ENCODE measurements at regions not wholly inside any gene's neighbourhood (a gene's known extent, or its start where the extent isn't known, plus 50 kb on each side); places are given as distances from the start of the nearest gene placed in this dataset.

- TF ChIP-seq CTCF (IDR thresholded peaks at IDR 0.05) (no peak), POLR2A (IDR thresholded peaks at IDR 0.05) (no peak)
Measured at GRCh38 chr20:22814471-22815205, 220.5 kb upstream of the SSTR4 start.

All from heart left ventricle (tissue), 13 donors.